ENCODE measurements at regions not wholly inside any gene's neighbourhood (a gene's known extent, or its start where the extent isn't known, plus 50 kb on each side); places are given as distances from the start of the nearest gene placed in this dataset.

DNA sequence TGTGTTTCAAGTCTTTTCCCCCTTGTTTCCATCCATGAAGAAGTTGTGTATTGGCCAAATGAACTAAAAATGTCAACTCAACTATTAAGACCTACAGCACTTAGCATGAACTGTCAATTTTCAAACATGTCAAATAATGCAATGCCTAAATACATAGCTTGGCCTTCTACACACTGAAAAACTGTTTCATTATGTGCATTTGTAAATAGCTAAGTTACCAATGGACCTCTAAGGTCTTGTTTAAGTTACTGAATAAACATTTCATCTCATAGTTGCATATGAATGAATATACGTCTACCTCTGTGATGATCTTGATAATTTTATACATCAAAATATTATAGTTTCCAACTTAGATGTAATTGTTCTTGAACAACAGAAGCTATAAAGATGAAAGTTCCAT is 744.5 kb downstream of the EFNB2 start:
- no peak overlapping the region for H3K23ac ChIP-seq (ENCODE audit: insufficient read length)
- DNase-seq (ENCODE audit: low read depth in 1 of 2, low spot score in 2 of 2) (no peak), FAIRE-seq (no peak)
- no peak overlapping the region for H2BK12ac ChIP-seq (ENCODE audit: low read depth, low read length)
- H3K27ac ChIP-seq (ENCODE audit: low read depth, low read length), result no peak overlapping the region
- no peak overlapping the region for H2BK5ac ChIP-seq (ENCODE audit: low read depth, low read length)
- no peak overlapping the region for H3K4me2 ChIP-seq (ENCODE audit: insufficient read depth in 1 of 2, low read depth in 2 of 2, low read length in 2 of 2)
- no peak overlapping the region for H2BK20ac ChIP-seq (ENCODE audit: low read length)
- no peak overlapping the region for H3K4ac ChIP-seq (replicated peaks; ENCODE audit: insufficient read length, low read depth, low read length)
- no peaks in the 10 kb centered on the region for H3K4me1 ChIP-seq (replicated peaks in 1 of 4; ENCODE audit: control insufficient read depth in 3 of 4, insufficient read depth in 4 of 4, low read length in 3 of 4)
- H2BK15ac ChIP-seq (ENCODE audit: low read length), result no peak overlapping the region
- H4K91ac ChIP-seq (replicated peaks; ENCODE audit: insufficient read length, low read length), result no peak overlapping the region
- no peak overlapping the region for H3K4me3 ChIP-seq (ENCODE audit: extremely low read depth in 1 of 4, insufficient read depth in 2 of 4, low read depth in 3 of 4, low read length in 4 of 4)
- no peak overlapping the region for H3K14ac ChIP-seq (ENCODE audit: insufficient read length)
- H3K9ac ChIP-seq (replicated peaks in 1 of 4; ENCODE audit: extremely low read depth in 1 of 4, low read depth in 3 of 4, low read length in 3 of 4), result no peak overlapping the region
- H4K8ac ChIP-seq (ENCODE audit: extremely low read depth, insufficient read depth, low read length), result no peak overlapping the region
- ChIA-PET CTCF (ENCODE audit: partially characterized antibody) (interaction anchor here (1.1 kb wide), 1 partner anchor 1907 kb away, joined by 3 read pairs; no protein-coding TSS in a partner anchor), POLR2A (ENCODE audit: partially characterized antibody) (no interaction called here)
- H3K79me2 ChIP-seq (ENCODE audit: control insufficient read depth in 1 of 2, insufficient read depth in 2 of 2, low read length in 2 of 2), result no peaks in the 10 kb centered on the region
- H3K79me1 ChIP-seq (ENCODE audit: low read depth, low read length), result no peaks in the 10 kb centered on the region
- no peak overlapping the region for H2AFZ ChIP-seq (ENCODE audit: low read length)
- TF ChIP-seq GTF2F1 (IDR thresholded peaks at IDR 0.05; ENCODE audit: borderline replicate concordance, low read depth, low read length), result no peak
- TF ChIP-seq, protein P1, sequence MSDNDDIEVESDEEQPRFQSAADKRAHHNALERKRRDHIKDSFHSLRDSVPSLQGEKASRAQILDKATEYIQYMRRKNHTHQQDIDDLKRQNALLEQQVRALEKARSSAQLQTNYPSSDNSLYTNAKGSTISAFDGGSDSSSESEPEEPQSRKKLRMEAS (IDR thresholded peaks at IDR 0.05), result no peak
- no peak for TF ChIP-seq TAF7 (optimal IDR thresholded peaks at IDR 0.05; ENCODE audit: borderline replicate concordance, low read depth, low read length)
- TF ChIP-seq PHF8 (conservative IDR thresholded peaks at IDR 0.05; ENCODE audit: low read depth, low read length), result no peak
- TF ChIP-seq FOSL1 (IDR thresholded peaks at IDR 0.05; ENCODE audit: insufficient read depth, low read depth, low read length), result no peak
- TF ChIP-seq, protein P2, sequence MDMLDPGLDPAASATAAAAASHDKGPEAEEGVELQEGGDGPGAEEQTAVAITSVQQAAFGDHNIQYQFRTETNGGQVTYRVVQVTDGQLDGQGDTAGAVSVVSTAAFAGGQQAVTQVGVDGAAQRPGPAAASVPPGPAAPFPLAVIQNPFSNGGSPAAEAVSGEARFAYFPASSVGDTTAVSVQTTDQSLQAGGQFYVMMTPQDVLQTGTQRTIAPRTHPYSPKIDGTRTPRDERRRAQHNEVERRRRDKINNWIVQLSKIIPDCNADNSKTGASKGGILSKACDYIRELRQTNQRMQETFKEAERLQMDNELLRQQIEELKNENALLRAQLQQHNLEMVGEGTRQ (IDR thresholded peaks at IDR 0.05; ENCODE audit: low read length), result no peak
- no peak for TF ChIP-seq SAP30 (IDR thresholded peaks at IDR 0.05; ENCODE audit: insufficient read depth, insufficient replicate concordance, low read length)
- TF ChIP-seq NRF1 (IDR thresholded peaks at IDR 0.05; ENCODE audit: low read depth, low read length), result no peak
- no peak for TF ChIP-seq ASH2L (IDR thresholded peaks at IDR 0.05; ENCODE audit: low read length)
- no peaks in the 10 kb centered on the region for H3K23me2 ChIP-seq (ENCODE audit: low read depth, low read length)
- no peak overlapping the region for H3K18ac ChIP-seq (ENCODE audit: extremely low read depth, low read length)
- H4K5ac ChIP-seq (ENCODE audit: insufficient read length, low read depth, low read length), result no peak overlapping the region
- no peaks in the 10 kb centered on the region for H3K36me3 ChIP-seq (ENCODE audit: control insufficient read depth in 2 of 4, insufficient read depth in 4 of 4, low read length in 3 of 4)
- no peak overlapping the region for H2BK120ac ChIP-seq (replicated peaks; ENCODE audit: low read depth, low read length)
- H3K27me3 ChIP-seq (replicated peaks in 1 of 4; ENCODE audit: control insufficient read depth in 3 of 4, extremely low read depth in 1 of 4, insufficient read depth in 3 of 4, low read length in 3 of 4), result no peaks in the 10 kb centered on the region
- WGBS, 2 experiments (ENCODE audit: extremely low coverage in 1 of 2, insufficient coverage in 1 of 2, insufficient read length in 1 of 2, insufficient replicate concordance in 2 of 2, low coverage in 1 of 2, low lambda C conversion rate in 2 of 2, missing lambda C conversion rate in 1 of 2), result 88% methylated on average over 1 of the region's 1 CpG; no CpG with 5 or more reads in 1 of the 2 experiments
- H2AK5ac ChIP-seq (ENCODE audit: low read depth, low read length), result no peak overlapping the region
- H3K9me3 ChIP-seq (ENCODE audit: insufficient read depth in 2 of 2, low read depth in 1 of 2, low read length in 1 of 2), result no peaks in the 10 kb centered on the region
- no peak overlapping the region for H3K56ac ChIP-seq (replicated peaks; ENCODE audit: insufficient read length, low read depth, low read length)
- H4K20me1 ChIP-seq (replicated peaks in 1 of 2; ENCODE audit: control insufficient read depth in 1 of 2, insufficient read depth in 2 of 2, low read length in 2 of 2), result no peaks in the 10 kb centered on the region
